Choroid plexus epithelial cell (primary cell): ENCODE measurements at regions not wholly inside any gene's neighbourhood (a gene's known extent, or its start where the extent isn't known, plus 50 kb on each side); places are given as distances from the start of the nearest gene placed in this dataset.

ENCODE experiments used
- DNase-seq: peaks from one replicate; pipeline ENCODE4 v3.0.0-alpha.2; 2010; ENCODE audit warnings: low read depth
- H3K4me3 ChIP-seq: 2 replicates; pipeline ENCODE4 v1.5.1; 2011; ENCODE audit warnings: low read depth, mild to moderate bottlenecking, control low read depth, low read length, moderate library complexity
- TF ChIP-seq, protein P1 (sequence below): conservative IDR thresholded peaks from 2 replicates; pipeline ENCODE4 v1.5.1; 2011; ENCODE audit warnings: low read depth, mild to moderate bottlenecking, control low read depth, inconsistent platforms, low read length, moderate library complexity

DNA sequence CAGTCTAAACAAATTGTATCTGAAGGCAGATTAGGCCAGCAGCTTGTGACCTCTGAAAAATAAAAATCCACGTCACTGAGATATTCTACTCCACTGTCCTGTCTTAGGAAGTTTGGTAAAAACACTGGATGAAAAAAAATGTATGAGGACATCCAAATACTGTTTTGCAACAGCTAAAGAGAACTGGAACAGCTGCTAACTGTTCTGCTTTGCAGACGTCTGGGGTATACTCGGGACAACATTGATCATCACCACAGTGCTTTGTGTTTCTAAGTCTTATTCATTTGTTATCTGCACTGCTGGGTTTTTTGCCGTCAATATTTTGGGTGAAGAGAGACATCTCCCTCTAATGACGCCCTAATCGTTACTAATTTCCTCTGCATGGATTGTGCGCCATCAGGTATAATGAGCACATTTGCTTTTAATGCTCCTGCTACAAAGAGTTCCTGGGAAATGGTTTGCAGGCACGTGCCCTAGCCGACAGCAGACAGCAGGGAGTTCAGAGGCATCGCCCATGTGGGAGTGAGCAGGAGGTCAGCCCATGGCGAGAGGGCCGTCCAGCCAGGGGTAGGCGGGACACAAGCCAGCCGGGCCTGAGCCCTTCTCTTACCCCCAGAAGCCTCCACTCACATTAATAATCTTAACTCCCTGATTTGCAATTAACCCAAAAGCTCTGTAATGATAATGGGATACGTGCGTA, 87.0 kb downstream of the CBLN1 start:
- TF ChIP-seq, protein P1, sequence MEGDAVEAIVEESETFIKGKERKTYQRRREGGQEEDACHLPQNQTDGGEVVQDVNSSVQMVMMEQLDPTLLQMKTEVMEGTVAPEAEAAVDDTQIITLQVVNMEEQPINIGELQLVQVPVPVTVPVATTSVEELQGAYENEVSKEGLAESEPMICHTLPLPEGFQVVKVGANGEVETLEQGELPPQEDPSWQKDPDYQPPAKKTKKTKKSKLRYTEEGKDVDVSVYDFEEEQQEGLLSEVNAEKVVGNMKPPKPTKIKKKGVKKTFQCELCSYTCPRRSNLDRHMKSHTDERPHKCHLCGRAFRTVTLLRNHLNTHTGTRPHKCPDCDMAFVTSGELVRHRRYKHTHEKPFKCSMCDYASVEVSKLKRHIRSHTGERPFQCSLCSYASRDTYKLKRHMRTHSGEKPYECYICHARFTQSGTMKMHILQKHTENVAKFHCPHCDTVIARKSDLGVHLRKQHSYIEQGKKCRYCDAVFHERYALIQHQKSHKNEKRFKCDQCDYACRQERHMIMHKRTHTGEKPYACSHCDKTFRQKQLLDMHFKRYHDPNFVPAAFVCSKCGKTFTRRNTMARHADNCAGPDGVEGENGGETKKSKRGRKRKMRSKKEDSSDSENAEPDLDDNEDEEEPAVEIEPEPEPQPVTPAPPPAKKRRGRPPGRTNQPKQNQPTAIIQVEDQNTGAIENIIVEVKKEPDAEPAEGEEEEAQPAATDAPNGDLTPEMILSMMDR, result no peak

DNA sequence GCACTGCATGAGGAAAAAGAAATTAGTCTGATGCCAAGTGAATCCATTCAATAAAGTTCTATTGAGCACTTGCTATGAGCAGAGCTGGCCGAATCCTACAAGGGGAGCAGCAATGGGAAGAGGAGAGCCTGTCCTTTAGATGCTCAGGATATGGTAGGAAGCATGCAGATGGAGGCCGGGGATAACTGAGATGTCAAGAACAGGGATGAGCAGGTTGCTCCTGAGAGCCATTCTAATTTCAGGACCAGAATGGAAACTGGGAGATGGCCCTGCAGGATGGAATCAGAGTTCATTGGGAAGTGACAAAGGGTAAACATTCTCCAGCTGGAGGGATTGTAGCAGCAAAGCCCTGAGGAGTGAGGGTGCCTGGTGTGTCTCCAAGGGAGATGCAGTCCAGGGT, 88.0 kb downstream of the CBLN1 start:
- no peak for DNase-seq
- TF ChIP-seq, protein P1, result no peak
- no peak overlapping the region for H3K4me3 ChIP-seq

More for the DNA sequence above, 87.0 kb downstream of the CBLN1 start:
- H3K4me3 ChIP-seq, result no peak overlapping the region
- no peak for DNase-seq

DNA sequence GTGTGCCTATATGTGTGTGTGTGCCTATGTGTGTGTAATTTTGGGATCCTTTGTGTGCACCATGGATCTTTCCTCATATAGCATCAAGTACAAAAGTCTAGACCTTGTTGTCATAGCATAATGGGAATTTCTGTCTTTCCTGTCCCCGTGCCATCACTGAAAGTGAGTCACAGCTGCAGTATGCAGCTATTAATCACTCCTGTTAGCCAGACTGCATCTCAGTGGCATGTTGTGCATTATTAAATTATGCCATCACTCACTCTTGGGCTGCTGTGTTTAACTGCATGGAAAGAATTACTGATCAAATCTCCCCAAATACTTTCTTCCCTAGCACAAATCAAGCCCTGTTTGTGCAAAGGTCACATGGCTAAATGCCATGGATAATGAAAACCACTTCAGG, 92.4 kb downstream of the CBLN1 start:
- TF ChIP-seq, protein P1, result no peak
- DNase-seq, result no peak
- H3K4me3 ChIP-seq, result no peak overlapping the region

DNA sequence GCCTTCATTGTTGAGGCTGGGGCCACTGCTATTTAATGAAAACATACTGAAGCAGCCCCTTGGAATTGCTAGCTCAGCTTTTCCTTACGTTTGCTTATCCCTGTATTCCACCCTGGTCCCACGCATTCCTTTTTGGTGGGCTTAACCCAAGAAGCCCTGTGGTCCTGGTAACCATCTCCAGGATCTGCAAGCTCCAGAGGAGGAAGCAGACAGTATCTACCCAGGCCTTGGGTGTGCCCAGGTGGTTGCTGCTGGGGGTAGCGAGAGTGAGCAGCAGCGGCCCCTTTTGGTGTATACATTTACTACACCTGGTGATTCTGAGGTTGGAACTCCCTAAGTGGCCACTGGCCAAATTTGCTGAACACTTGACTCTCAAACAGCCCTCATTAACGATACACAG, 97.7 kb downstream of the CBLN1 start:
- no peak overlapping the region for H3K4me3 ChIP-seq
- DNase-seq, result no peak
- TF ChIP-seq, protein P1, result no peak

DNA sequence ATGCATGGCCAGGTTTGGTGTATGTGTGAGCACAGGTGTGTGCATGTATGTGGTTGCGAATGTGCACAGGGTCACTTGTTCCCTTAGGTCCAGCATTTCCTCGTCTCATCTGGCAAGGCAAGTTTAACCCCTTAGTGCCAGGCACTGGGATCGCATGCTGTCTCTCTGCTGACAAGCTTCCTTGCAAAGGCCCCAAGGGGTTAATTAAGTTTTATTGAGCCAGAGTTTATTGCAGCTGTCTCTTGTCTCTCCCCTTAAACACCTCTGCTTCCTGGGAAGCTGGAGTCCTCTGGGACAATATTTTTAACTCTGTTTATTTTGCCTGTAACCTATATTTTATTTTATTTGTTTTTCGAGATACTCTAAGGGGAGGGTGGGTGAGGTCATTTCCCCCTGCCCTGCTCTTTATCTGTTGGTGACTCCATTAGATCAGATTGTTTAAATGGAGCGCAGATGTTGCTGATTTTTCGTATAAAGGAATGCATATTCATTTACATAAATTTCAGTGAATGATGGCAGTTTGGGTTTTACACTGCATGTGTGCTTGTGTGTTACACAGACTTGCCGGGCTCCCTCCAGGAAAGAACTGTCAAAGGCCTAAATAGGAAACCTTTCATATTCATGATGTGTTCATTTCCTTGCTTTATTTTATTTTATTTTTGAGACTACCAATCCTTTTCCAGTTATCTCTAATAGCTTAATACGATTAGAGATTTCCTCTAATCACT, 99.7 kb downstream of the CBLN1 start:
- DNase-seq, result no peak
- no peak overlapping the region for H3K4me3 ChIP-seq
- TF ChIP-seq, protein P1, result no peak

DNA sequence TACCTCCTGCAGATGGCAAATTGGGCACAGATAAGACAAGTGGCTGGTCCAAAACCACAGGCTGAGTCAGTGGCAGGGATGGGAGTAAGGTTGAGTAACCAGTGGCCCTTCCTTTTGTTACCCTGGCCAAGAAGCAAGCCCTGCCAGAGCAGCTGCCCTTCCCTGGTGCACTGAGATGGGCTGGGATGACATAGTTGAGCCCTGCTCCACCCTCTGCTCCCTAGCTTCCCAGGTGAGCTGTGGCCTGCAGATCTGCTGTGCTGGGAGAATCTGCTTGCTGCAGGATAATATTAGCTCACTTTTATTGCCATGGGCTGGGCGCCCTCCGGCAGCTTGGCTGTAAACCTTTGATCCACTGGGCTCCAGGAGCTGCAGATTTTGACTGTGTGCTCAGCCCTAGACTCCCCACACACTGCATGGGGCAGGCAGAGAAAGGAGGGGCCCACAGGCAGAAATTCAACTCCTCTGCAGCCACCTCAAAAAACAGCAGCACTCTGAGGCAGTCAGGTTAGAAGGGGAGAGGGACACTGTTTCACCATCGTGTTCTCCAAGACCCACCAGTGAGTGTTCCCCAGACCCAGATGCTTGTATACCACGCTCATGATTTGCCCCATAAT, 101.8 kb downstream of the CBLN1 start:
- no peak overlapping the region for H3K4me3 ChIP-seq
- DNase-seq, result no peak
- TF ChIP-seq, protein P1, result no peak
